ENCODE measurements at regions not wholly inside any gene's neighbourhood (a gene's known extent, or its start where the extent isn't known, plus 50 kb on each side); places are given as distances from the start of the nearest gene placed in this dataset.
"Not testable (repeated sequence)": the region's sequence is repeated elsewhere in the genome, so short reads cannot be mapped to it uniquely, and the experiment has no call there.

GRCh38 chr4:137393044-137393443, 139.2 kb downstream of the PCDH18 start:
- DNase-seq, result no peak

- no peak for DNase-seq
These were observed 141.6 kb downstream of the PCDH18 start for GRCh38 chr4:137390707-137391106.

- no peak for DNase-seq
These were observed 142.3 kb downstream of the PCDH18 start for GRCh38 chr4:137389911-137390520.

DNA sequence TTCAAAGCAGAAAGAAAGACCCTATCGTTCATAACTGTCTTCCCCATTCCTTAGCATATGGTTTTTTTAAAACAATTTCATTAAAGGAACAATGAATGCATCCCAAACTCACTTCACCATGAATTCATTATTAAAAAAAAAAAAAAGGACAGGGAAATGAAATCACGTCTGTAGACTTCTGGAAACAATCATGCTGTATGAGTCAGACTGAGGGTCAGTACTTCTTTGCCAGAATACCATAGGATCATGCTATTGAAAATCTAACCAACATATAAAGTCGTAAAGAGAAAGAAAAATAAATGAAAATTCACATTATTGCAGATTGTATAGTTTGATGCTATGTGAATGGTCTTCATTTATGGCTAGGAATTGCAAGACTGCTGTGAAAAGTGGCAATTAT, 144.4 kb downstream of the PCDH18 start:
- no peak for DNase-seq

- no peak for DNase-seq
These were observed 147.8 kb downstream of the PCDH18 start for GRCh38 chr4:137384476-137384875.

DNA sequence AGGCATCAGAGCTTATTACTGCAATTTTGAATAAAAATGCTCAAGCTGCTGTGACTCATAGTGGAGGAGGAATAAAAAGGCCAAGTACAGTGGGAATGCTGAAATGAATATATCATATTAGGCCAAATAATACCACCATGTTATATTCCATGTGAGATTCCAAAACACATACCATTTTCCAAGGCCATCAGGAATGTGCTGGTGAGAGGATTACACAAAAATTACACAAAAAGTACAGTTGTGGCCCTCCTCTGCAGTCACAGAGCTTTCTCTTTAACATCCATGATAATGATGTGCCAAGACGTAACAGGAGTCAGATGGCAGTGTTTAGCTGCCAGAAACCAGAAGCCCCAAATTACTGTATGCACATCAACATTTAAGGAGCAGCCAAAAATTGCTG, 153.5 kb downstream of the PCDH18 start:
- no peak for DNase-seq

DNA sequence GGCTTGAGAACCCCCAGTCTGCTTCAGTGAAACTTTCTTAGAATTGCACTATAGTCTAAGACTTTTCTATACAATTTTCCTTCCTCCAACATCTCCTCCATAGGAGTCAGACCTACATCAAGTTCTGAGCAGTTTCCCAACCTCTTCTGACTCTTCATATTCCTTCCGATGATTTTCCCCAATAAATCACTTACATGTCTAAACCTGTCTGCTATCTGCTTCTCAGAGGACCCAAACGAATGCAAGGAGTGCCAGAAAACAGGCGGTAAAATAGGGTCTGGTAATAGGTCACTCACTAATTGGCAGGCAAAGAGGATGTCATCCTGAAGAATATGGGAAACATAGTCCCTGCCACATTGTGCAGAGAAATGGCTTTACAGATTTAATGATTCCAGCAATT, 153.9 kb downstream of the PCDH18 start:
- no peak for DNase-seq

DNA sequence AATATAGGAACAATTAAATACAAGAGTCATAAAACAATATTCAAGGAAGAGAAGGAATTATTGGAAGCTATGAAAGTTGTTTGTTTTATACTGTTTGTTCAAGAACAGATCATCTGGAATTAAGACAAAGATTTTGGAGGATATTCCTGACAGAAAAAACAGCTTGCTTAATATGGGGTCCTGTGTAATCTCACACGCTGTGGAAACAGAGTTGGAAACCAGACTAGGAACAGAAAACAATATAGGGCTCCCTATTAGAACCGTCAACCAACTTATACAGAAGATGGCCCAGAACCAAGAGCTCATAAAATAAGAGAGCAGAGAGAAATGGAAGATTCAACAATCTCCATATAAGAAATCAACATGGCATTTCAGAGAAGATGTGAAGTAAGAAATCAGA, 156.0 kb downstream of the PCDH18 start:
- DNase-seq, result no peak

GRCh38 chr4:137375111-137375850, 157.0 kb downstream of the PCDH18 start:
- no peak for DNase-seq

DNA sequence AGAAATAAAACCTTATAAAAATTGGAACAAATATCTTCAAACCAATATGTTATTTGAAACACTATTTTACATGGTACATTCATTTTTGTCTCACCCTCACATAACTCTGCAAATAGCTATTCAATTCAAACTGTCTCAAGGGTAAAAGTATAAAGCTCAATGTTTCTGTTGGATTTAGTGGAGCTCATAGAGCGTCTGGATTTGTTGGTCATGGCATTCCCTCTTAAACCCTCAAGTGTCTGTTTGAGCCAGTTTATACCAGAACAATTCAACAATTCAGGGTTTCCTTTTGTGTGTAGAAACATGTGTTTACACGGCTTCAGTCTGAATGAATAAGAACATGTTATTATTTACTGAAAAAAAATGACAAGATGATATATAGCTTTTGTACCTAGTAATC, 161.6 kb downstream of the PCDH18 start:
- no peak for DNase-seq

- no peak for DNase-seq
These were observed 162.1 kb downstream of the PCDH18 start for GRCh38 chr4:137370206-137370633.

DNA sequence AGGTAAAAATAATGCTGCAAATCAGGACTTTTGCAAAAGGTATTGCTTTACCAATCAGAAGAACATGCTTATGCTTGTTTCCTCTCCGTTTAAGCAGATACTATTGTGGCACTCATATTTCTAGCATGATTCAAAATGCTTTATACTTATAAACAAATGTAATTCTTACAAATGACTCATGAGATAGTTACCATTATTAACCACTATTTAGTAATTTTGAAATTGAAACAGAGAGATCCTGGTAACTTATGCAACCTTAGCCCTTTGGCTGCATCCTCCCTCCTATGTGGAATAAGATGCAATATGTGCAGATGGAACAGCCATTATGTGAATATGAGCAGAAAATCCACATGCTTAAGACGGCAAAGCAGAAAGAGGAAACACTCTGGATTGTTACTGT, 164.7 kb downstream of the PCDH18 start:
- DNase-seq, result no peak

DNA sequence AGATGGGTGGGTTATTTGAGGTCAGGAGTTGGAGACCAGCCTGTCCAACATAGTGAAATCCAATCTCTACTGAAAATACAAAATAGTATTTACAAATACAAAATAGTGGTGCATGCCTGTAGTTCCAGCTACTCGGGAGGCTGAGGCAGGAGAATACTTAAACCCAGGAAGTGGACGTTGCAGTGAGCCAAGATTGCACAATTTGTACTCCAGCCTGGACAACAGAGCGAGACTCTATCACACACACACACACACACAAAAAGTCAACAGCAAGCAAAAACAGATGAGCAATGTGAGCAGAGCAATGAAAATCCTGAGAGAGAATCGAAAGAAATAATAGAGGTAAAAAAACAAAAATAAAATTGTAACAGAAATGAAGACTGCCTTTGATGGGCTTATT, 168.8 kb downstream of the PCDH18 start:
- no peak for DNase-seq

GRCh38 chr4:137361756-137362470, 170.4 kb downstream of the PCDH18 start:
- no peak for DNase-seq

DNA sequence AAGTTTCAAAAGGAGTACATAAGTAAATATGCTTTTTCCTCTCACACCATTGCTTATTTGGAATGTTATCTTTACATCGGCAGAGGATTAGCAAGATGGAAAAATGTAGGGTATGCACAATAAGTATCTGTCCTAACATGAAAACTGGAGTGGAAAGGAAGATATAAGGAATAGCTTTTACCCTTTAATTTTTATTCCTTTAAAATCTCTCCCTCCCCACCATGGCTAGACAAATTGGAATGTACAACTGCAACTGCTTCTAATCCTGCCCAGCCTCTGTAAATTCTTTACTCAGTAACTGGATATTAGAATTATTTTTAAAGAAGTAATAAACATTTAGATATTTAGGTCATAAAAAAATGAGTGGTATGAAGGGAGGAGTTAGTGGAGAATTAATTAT, 171.5 kb downstream of the PCDH18 start:
- DNase-seq, result no peak

GRCh38 chr4:137359691-137360315, 172.5 kb downstream of the PCDH18 start:
- no peak for DNase-seq

DNA sequence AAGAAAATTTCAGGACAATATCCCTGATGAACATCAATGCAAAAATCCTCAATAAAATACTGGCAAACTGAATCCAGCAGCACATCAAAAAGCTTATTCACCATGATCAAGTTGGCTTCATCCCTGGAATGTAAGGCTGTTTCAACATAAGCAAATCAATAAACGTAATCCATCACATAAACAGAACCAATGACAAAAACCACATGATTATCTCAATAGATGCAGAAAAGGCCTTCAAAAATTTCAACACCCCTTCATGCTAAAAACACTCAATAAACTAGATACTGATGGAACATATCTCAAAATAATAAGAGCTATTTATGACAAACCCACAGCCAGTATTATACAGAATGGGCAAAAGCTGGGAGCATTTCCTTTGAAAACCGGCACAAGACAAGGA, 177.7 kb downstream of the PCDH18 start:
- DNase-seq, result not testable (repeated sequence)

- DNase-seq, result no peak
These were observed 184.9 kb downstream of the PCDH18 start for GRCh38 chr4:137347371-137347770.

DNA sequence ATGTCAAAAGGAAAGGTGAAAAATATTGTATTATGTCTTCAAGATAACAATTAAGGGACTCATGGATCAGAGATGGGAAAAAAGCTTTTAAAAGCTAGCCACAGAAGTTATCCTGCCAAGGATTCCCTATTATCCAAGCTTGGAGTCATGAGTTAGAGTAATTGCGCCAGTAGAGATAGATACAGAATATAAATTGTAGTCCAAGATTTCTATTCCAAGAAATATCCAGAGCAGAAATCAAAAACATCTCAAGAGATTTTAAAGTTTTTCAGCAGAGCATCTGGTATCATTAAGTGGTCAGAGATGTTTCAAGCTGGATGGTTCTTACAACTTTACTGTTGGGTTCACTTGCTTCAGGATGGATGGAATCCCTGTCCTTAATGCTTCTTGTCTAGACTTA, 186.7 kb downstream of the PCDH18 start:
- no peak for DNase-seq

DNA sequence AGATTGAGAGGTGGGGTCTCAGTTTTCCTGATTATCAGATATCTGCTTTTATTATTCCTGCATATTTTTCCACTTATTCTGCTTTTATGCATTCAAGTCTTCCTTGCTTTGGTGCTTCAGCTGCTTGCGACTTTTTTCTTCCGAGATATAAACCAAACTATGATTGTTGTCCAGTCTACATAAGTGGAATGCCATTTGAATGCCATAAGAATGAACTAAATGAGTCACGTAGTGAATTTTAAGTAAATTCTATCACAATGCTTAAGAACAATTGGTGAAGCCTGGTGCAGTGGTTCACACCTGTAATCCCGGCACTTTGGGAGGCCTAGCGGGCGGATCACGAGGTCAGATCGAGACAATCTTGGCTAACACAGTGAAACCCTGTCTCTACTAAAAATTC, 189.1 kb downstream of the PCDH18 start:
- DNase-seq, result no peak

- no peak for DNase-seq
These were observed 199.3 kb downstream of the PCDH18 start for GRCh38 chr4:137333031-137333430.

DNA sequence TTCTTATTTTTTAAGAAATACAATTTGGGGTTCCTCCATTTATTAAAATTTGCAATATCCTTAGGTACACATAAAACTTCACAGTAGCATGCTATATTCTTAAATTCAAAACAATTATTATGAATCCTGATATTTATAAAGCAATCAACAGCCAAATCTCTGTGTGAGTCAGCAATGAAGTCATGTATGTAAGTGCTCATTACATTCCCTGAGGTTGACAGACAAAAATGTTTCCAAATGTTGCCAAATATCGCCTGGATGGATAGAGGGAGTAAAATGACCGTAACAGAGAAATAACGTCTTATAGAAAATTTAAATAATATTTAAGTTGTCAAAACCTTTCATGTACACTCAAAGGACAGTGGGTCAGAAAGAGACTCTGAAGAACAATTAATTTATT, 220.0 kb downstream of the PCDH18 start:
- DNase-seq, result no peak

GRCh38 chr4:137310593-137311490, 221.5 kb downstream of the PCDH18 start:
- no peak for DNase-seq
